Gastroesophageal sphincter (tissue), 3 donors: ENCODE measurements at regions not wholly inside any gene's neighbourhood (a gene's known extent, or its start where the extent isn't known, plus 50 kb on each side); places are given as distances from the start of the nearest gene placed in this dataset.

Experiments
- CTCF ChIP-seq, 4 experiments: fragments of 200-600 bp in 2 of 4; fragments of 450-650 bp in 2 of 4; sonication (generic) in 1 of 4; IDR thresholded peaks; one replicate each; pipeline ENCODE4 v1.5.1; 2017 to 2019; ENCODE audit warnings: antibody characterized with exemption in 4 of 4, mild to moderate bottlenecking in 2 of 4, moderate library complexity in 2 of 4
- EP300 ChIP-seq: sonication (generic); formaldehyde crosslinking; IDR thresholded peaks from one replicate; pipeline ENCODE4 v1.6.1; 2017; ENCODE audit warnings: antibody characterized with exemption, mild to moderate bottlenecking
- POLR2A ChIP-seq, 2 donors: fragments of 450-650 bp; IDR thresholded peaks; one replicate each; pipeline ENCODE4 v1.6.1; 2017; ENCODE audit warnings: antibody characterized with exemption in 2 of 2, mild to moderate bottlenecking in 2 of 2, moderate library complexity in 1 of 2

GRCh38 chr15:38854506-38854905 is 289.9 kb upstream of the RASGRP1 start:
- TF ChIP-seq CTCF (IDR thresholded peaks at IDR 0.05) (no peak), POLR2A (IDR thresholded peaks at IDR 0.05) (no peak), EP300 (no peak)
